NT2/D1 (cell line): ENCODE measurements at regions not wholly inside any gene's neighbourhood (a gene's known extent, or its start where the extent isn't known, plus 50 kb on each side); places are given as distances from the start of the nearest gene placed in this dataset.

Experiments used
- SUZ12 ChIP-seq: IDR thresholded peaks from 2 replicates; pipeline ENCODE4 v1.6.1; 2011; ENCODE audit not compliant: insufficient read length, insufficient read depth; ENCODE audit errors: extremely low read depth
- YY1 ChIP-seq: IDR thresholded peaks from 2 replicates; pipeline ENCODE4 v1.6.1; 2011; ENCODE audit not compliant: insufficient read length, insufficient read depth
- ZNF274 ChIP-seq: IDR thresholded peaks from 2 replicates; pipeline ENCODE4 v1.6.1; 2011; ENCODE audit warnings: mild to moderate bottlenecking, low read depth, low read length

GRCh38 chr10:85157206-85157605 lies 828.8 kb downstream of the CCSER2 start:
- TF ChIP-seq YY1 (no peak), ZNF274 (no peak), SUZ12 (no peak)
